ENCODE measurements at regions not wholly inside any gene's neighbourhood (a gene's known extent, or its start where the extent isn't known, plus 50 kb on each side); places are given as distances from the start of the nearest gene placed in this dataset.

DNA sequence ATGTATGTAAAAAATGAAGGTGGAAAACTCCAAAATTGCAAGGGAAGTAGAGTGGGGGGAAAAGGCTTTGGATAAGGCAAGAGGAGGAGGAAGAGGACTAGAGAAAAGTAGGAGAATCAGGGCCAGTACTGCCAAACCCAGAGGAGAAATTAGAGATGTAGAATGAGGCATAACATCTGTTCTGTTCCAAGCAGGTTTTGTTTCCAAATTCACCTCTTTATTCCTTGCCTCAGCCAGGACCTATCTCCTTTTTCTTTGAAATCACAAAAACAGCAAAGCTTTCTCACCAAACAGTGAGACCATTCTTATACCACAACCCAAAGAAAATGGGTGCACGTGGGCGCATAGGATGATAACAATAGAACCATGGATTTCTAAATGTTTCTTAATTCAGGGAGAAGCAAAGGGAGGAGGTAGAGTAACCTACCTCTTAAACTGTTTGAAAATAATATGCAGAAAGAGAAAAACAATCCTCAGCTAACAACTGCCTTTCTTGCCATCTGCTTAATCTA, 383.3 kb upstream of the PKN2 start:
- Histone ChIP-seq H3K9me3 (no peaks in the 10 kb centered on the region), H3K4me1 (peaks cover 0 to 2% (median 0%) of the 10 kb centered on the region in 12 donors), H3K36me3 (no peaks in the 10 kb centered on the region), H3K4me3 (no peak overlapping the region), H3K27ac (no peak overlapping the region), H3K27me3 (no peaks in the 10 kb centered on the region)
- no peak for ATAC-seq
- 72 to 85% (median 77%) methylated on average over 2 of the region's 2 CpGs for WGBS, 4 donors
- intact Hi-C loops (cut with DNase I), result loop anchor here in 9 of 10 donors (5.0 to 10.0 kb wide), 6 partner anchors 116 to 1169 kb away; no protein-coding TSS in a partner anchor
- DNase-seq, result no peak
- TF ChIP-seq POLR2A (IDR thresholded peaks at IDR 0.05), result no peak
- TF ChIP-seq, protein P1, sequence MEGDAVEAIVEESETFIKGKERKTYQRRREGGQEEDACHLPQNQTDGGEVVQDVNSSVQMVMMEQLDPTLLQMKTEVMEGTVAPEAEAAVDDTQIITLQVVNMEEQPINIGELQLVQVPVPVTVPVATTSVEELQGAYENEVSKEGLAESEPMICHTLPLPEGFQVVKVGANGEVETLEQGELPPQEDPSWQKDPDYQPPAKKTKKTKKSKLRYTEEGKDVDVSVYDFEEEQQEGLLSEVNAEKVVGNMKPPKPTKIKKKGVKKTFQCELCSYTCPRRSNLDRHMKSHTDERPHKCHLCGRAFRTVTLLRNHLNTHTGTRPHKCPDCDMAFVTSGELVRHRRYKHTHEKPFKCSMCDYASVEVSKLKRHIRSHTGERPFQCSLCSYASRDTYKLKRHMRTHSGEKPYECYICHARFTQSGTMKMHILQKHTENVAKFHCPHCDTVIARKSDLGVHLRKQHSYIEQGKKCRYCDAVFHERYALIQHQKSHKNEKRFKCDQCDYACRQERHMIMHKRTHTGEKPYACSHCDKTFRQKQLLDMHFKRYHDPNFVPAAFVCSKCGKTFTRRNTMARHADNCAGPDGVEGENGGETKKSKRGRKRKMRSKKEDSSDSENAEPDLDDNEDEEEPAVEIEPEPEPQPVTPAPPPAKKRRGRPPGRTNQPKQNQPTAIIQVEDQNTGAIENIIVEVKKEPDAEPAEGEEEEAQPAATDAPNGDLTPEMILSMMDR (IDR thresholded peaks at IDR 0.05), result no peak

DNA sequence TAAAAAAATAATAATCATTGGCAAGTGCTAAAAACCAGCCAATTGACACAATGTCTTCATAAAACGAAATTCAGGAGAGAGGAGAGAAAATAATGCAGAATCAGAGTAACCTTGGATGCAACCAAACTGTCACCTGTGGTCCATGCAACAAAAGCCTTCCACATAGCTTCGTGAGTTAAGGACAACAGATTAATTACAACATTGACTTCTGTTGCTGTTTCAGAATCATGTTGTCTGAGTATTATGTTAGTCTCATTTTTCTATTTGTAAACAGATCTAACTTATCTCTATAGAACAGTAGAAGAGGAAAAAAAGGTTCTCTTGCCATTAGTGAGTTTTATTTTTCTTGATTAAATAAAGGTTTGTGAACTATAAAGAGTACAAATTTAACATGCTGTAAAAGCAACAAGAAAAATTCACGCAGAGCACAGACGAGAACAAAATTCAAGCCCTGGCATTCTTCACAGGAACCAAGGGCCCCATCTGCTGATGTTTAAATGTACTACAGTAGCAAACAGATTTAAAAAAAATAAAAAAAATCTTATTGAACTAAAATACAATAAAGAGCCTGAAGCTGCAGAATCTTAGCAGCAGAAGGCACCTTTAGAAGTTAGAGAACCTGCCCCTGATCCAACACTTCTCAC, 381.1 kb upstream of the PKN2 start:
- no peak for TF ChIP-seq POLR2A (IDR thresholded peaks at IDR 0.05)
- TF ChIP-seq, protein P1 (IDR thresholded peaks at IDR 0.05), result peak; percentile 11 to 60 (median 51)
- H3K27me3 ChIP-seq, result no peaks in the 10 kb centered on the region
- ATAC-seq, result no peak
- WGBS, 4 donors, result 24 to 31% (median 28%) methylated on average over 4 of the region's 4 CpGs
- no peak overlapping the region for H3K4me3 ChIP-seq
- no peak overlapping the region for H3K27ac ChIP-seq
- intact Hi-C loops (cut with DNase I), result loop anchor here (2.0 to 10.0 kb wide), 8 partner anchors 118 to 1171 kb away; no protein-coding TSS in a partner anchor
- DNase-seq, result peak in 1 of 5 donors; percentile 16
- H3K9me3 ChIP-seq, result no peaks in the 10 kb centered on the region
- H3K36me3 ChIP-seq, result no peaks in the 10 kb centered on the region
- peaks cover 0 to 2% (median 0%) of the 10 kb centered on the region in 12 donors for H3K4me1 ChIP-seq

DNA sequence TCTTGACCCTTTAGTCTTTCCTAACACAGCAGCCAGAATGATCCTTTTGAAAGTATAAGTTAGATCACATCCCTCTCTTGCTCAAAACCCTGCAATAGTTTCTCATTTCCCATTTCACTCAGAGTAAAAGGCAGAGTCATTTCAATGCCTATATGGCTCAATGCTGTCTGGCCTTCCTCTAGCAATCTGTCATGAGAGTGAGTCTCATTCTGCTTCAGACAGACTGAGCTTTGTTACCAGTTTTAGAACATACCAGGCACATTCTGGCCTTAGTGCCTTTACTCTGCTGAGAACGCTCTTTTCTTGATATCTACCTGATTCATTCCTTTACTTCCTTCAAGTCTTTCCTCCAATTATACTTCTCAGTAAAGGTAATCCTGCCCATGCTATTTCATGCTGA, 372.8 kb upstream of the PKN2 start:
- intact Hi-C loops (cut with DNase I), result no loop called here

DNA sequence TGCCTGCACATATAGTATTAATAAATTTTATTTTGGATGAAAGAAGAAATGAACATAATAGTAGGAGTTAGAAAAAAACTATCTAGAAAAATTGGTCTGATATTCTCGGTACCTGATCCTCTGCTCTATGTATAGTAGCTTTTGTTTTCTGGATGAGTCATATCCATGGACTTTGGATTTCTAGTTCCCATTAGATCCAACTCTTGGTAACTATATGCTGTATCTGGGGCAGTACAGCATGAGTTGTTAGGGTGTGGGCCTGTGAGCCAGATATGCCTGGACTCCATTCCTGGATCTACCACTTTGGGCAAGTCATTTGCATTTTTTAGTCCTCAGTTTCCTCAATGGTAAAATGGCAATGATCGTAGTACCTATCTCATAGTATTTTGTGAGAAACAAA, 372.2 kb upstream of the PKN2 start:
- DNase-seq (no peak), ATAC-seq (peak in 1 of 4 donors; percentile 47)
- WGBS, 4 donors, result 91 to 95% (median 92%) methylated on average over 2 of the region's 2 CpGs
- intact Hi-C loops (cut with DNase I), result no loop called here
- no peak overlapping the region for H3K27ac ChIP-seq
- H3K4me1 ChIP-seq, result no peaks in the 10 kb centered on the region
- H3K9me3 ChIP-seq, result no peaks in the 10 kb centered on the region
- no peak overlapping the region for H3K4me3 ChIP-seq
- no peaks in the 10 kb centered on the region for H3K27me3 ChIP-seq
- TF ChIP-seq, protein P1 (IDR thresholded peaks at IDR 0.05), result no peak
- no peak for TF ChIP-seq POLR2A (IDR thresholded peaks at IDR 0.05)
- no peaks in the 10 kb centered on the region for H3K36me3 ChIP-seq

More for the DNA sequence above, 372.8 kb upstream of the PKN2 start:
- no peak overlapping the region for H3K4me3 ChIP-seq
- DNase-seq (no peak), ATAC-seq (no peak)
- H3K27ac ChIP-seq, result no peak overlapping the region
- no peaks in the 10 kb centered on the region for H3K36me3 ChIP-seq
- H3K27me3 ChIP-seq, result no peaks in the 10 kb centered on the region
- H3K9me3 ChIP-seq, result no peaks in the 10 kb centered on the region
- no peak for TF ChIP-seq POLR2A (IDR thresholded peaks at IDR 0.05)
- TF ChIP-seq, protein P1 (IDR thresholded peaks at IDR 0.05), result no peak
- 47 to 67% (median 52%) methylated on average over 1 of the region's 1 CpG for WGBS, 4 donors
- H3K4me1 ChIP-seq, result no peaks in the 10 kb centered on the region
